ENCODE measurements at regions not wholly inside any gene's neighbourhood (a gene's known extent, or its start where the extent isn't known, plus 50 kb on each side); places are given as distances from the start of the nearest gene placed in this dataset.

DNA sequence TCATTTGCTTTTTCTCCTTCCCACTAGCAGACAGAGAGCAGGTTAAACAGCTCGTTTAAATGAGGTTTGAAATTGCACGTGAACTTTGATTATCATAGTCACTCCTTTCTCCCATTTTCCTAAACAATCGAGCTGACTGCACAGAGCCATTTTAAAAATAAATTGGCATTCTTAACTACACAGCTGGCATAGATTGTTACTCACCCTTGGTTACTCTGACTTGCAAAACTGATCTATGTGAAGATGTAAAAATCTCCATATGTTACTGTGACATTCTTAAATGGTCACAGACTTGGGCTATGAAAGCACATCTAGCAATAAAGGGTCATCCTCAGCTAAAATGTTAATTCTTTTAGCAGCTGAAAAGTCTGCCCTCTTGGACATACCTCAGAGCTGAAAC lies 368.5 kb downstream of the DTWD2 start:
- H3K27me3 ChIP-seq (replicated peaks in 1 of 7) = no peaks in the 10 kb centered on the region

DNA sequence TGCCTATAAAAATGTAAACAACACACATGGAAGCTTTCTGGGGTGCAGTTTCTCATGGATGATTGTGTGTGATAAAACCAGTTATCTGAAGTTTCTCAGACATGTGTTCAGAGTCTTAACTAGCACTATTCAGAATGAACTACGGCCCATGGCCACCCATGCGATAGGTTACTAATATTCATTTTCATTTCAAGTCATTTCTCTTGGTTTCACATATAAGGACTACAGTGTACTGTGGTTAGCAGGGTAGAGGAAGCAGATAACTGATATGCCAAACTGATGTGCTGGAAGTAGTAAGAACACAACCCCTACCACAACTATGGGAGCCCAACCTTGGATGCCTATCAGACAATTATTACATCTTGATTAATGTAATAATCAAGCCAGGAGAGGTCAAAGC lies 372.1 kb downstream of the DTWD2 start:
- no peak overlapping the region for H3K4me3 ChIP-seq
- intact Hi-C loops (cut with DNase I; ENCODE audit: low total_unique reads) = no loop called here
- no peaks in the 10 kb centered on the region for H3K27me3 ChIP-seq (replicated peaks in 1 of 7)
- no peaks in the 10 kb centered on the region for H3K4me1 ChIP-seq
- H3K27ac ChIP-seq = no peak overlapping the region
- TF ChIP-seq POLR2A (IDR thresholded peaks at IDR 0.05) = no peak
- TF ChIP-seq, protein P1, sequence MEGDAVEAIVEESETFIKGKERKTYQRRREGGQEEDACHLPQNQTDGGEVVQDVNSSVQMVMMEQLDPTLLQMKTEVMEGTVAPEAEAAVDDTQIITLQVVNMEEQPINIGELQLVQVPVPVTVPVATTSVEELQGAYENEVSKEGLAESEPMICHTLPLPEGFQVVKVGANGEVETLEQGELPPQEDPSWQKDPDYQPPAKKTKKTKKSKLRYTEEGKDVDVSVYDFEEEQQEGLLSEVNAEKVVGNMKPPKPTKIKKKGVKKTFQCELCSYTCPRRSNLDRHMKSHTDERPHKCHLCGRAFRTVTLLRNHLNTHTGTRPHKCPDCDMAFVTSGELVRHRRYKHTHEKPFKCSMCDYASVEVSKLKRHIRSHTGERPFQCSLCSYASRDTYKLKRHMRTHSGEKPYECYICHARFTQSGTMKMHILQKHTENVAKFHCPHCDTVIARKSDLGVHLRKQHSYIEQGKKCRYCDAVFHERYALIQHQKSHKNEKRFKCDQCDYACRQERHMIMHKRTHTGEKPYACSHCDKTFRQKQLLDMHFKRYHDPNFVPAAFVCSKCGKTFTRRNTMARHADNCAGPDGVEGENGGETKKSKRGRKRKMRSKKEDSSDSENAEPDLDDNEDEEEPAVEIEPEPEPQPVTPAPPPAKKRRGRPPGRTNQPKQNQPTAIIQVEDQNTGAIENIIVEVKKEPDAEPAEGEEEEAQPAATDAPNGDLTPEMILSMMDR (IDR thresholded peaks at IDR 0.05 in 8 of 11, conservative IDR thresholded peaks at IDR 0.05 in 3 of 11) = no peak
- no peak for TF ChIP-seq POLR2AphosphoS5 (IDR thresholded peaks at IDR 0.05)
- H3K36me3 ChIP-seq = no peaks in the 10 kb centered on the region
- WGBS, 5 donors = 37 to 78% (median 50%) methylated on average over 2 of the region's 2 CpGs
- DNase-seq = no peak
- H3K9me3 ChIP-seq = no peaks in the 10 kb centered on the region

More for the DNA sequence above, 368.5 kb downstream of the DTWD2 start:
- TF ChIP-seq, protein P1 (IDR thresholded peaks at IDR 0.05 in 8 of 11, conservative IDR thresholded peaks at IDR 0.05 in 3 of 11) = no peak
- TF ChIP-seq POLR2A (IDR thresholded peaks at IDR 0.05) (no peak), POLR2AphosphoS5 (IDR thresholded peaks at IDR 0.05) (no peak)
- H3K36me3 ChIP-seq = no peaks in the 10 kb centered on the region
- intact Hi-C loops (cut with DNase I; ENCODE audit: low total_unique reads) = no loop called here
- no peak for DNase-seq
- no peak overlapping the region for H3K27ac ChIP-seq
- H3K9me3 ChIP-seq = no peaks in the 10 kb centered on the region
- H3K4me1 ChIP-seq = no peaks in the 10 kb centered on the region
- no peak overlapping the region for H3K4me3 ChIP-seq
- WGBS, 5 donors = 50 to 78% (median 55%) methylated on average over 3 of the region's 3 CpGs

DNA sequence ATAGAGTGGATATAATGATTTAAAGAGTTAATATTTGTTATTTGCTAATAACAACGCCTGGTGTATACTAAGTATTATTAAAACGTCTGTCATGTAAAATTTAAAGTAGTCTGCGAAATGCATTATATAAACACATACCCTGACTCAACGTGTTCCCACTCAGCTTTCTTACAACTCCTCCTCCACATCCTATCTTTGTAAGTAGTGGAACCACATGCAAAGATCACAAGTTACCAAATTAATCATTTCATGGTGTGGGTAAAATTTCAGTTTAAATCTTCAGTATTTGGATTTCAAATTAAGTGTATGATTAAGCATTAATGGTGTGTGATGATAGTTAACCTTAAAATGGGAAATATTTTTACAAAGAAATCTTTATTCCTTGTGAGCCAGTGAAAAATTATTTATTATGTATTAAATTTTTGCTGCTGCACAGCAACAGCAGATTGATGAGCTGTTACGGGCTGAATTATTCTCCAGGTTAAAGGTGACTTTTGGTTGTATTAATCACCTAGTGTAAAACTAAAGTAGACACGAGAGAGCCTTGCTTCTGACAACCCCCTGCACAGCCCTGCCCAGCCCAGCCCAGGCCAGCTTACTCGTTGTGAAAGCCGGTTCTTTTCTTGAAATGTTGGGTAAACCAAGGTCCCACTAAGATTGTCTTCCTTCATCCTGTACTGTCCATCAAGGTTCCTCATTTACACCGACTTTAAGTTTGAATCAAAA lies 373.5 kb downstream of the DTWD2 start:
- 68 to 78% (median 73%) methylated on average over 9 of the region's 9 CpGs for WGBS, 5 donors
- TF ChIP-seq POLR2A (IDR thresholded peaks at IDR 0.05) (no peak), POLR2AphosphoS5 (IDR thresholded peaks at IDR 0.05) (no peak)
- TF ChIP-seq, protein P1 (IDR thresholded peaks at IDR 0.05 in 8 of 11, conservative IDR thresholded peaks at IDR 0.05 in 3 of 11) = no peak
- no peak overlapping the region for H3K4me3 ChIP-seq
- no peaks in the 10 kb centered on the region for H3K4me1 ChIP-seq
- no peaks in the 10 kb centered on the region for H3K9me3 ChIP-seq
- no peak for DNase-seq
- intact Hi-C loops (cut with DNase I; ENCODE audit: low total_unique reads) = no loop called here
- no peaks in the 10 kb centered on the region for H3K27me3 ChIP-seq (replicated peaks in 1 of 7)
- H3K36me3 ChIP-seq = no peaks in the 10 kb centered on the region
- no peak overlapping the region for H3K27ac ChIP-seq

DNA sequence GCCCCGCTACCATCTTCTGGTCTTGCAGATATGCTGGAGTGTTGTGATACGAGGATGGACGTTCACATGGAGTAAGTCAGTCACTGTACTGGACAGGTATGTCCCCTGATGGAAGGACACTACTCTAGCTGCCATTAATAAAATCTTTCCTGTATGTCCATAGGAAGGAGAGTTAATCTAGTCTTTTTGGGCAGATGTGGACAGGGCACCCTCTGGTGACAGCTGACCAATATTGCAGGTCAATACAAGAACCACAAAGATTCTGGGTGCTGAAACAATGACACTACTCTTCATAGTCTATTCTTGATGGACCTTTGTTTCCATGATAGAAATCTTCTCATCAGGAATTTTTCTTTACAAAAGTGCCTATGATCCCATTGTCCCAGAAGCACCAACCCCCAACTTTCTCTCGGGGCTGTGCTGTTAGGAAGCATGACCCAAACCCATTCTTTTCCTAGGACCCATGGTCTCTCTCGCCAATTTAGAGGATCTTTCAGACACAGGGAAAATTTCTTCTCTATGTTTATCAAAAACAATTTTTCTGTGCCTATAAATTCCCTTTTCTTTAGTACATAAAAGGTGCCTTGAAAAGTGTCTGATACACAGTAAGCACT lies 376.9 kb downstream of the DTWD2 start:
- H3K36me3 ChIP-seq = no peaks in the 10 kb centered on the region
- no peaks in the 10 kb centered on the region for H3K4me1 ChIP-seq
- no peaks in the 10 kb centered on the region for H3K9me3 ChIP-seq
- intact Hi-C loops (cut with DNase I; ENCODE audit: low total_unique reads) = no loop called here
- 81 to 87% (median 86%) methylated on average over 5 of the region's 5 CpGs for WGBS, 5 donors
- no peaks in the 10 kb centered on the region for H3K27me3 ChIP-seq (replicated peaks in 1 of 7)
- no peak overlapping the region for H3K27ac ChIP-seq
- DNase-seq = no peak
- TF ChIP-seq POLR2A (IDR thresholded peaks at IDR 0.05) = no peak
- TF ChIP-seq POLR2AphosphoS5 (IDR thresholded peaks at IDR 0.05) = no peak
- TF ChIP-seq, protein P1 (IDR thresholded peaks at IDR 0.05 in 8 of 11, conservative IDR thresholded peaks at IDR 0.05 in 3 of 11) = peak in 4 of 11 experiments; percentile 17 to 28 (median 23)
- no peak overlapping the region for H3K4me3 ChIP-seq

Data from spleen (tissue), 11 donors.